Endodermal cell (in vitro differentiated cells): ENCODE measurements at regions not wholly inside any gene's neighbourhood (a gene's known extent, or its start where the extent isn't known, plus 50 kb on each side); places are given as distances from the start of the nearest gene placed in this dataset.

Experiments used
- DNase-seq: peaks from one replicate; pipeline ENCODE4 v3.0.0-alpha.2; 2017
- H3K27ac ChIP-seq: 2 replicates; pipeline ENCODE4 v1.5.1; 2013; ENCODE audit warnings: mild to moderate bottlenecking, low read depth, low read length, moderate library complexity
- H3K27me3 ChIP-seq: 2 replicates; pipeline ENCODE4 v1.6.1; 2013; ENCODE audit warnings: mild to moderate bottlenecking, low read length, moderate library complexity; ENCODE audit not compliant: insufficient read depth, control insufficient read depth, poor library complexity, severe bottlenecking
- H3K36me3 ChIP-seq: 2 replicates; pipeline ENCODE4 v1.7.0; 2013; ENCODE audit warnings: mild to moderate bottlenecking, low read length, moderate library complexity; ENCODE audit not compliant: control insufficient read depth, insufficient read depth
- H3K4me1 ChIP-seq: one replicate; pipeline ENCODE4 v1.7.0; 2013; ENCODE audit warnings: low read length; ENCODE audit not compliant: control insufficient read depth, insufficient read depth
- H3K4me3 ChIP-seq: 2 replicates; pipeline ENCODE4 v1.5.1; 2013; ENCODE audit warnings: mild to moderate bottlenecking, low read length, moderate library complexity
- H3K9ac ChIP-seq: 2 replicates; pipeline ENCODE4 v1.6.1; 2013; ENCODE audit warnings: mild to moderate bottlenecking, low read length, moderate library complexity; ENCODE audit not compliant: poor library complexity, severe bottlenecking; ENCODE audit errors: extremely low read depth
- H3K9me3 ChIP-seq: 2 replicates; pipeline ENCODE4 v1.6.1; 2013; ENCODE audit warnings: mild to moderate bottlenecking, low read length, moderate library complexity; ENCODE audit not compliant: control insufficient read depth
- H3K27ac Mint-ChIP-seq: 2 replicates; pipeline ENCODE4 v1.8.0; 2020; ENCODE audit warnings: mixed read lengths
- H3K27me3 Mint-ChIP-seq: 2 replicates; pipeline ENCODE4 v1.8.0; 2021; ENCODE audit warnings: mild to moderate bottlenecking, mixed read lengths; ENCODE audit not compliant: insufficient read depth
- H3K36me3 Mint-ChIP-seq: 2 replicates; pipeline ENCODE4 v1.8.0; 2020; ENCODE audit warnings: low read depth, mixed read lengths
- H3K4me1 Mint-ChIP-seq: 2 replicates; pipeline ENCODE4 v1.8.0; 2020; ENCODE audit warnings: mixed read lengths
- H3K4me3 Mint-ChIP-seq: 2 replicates; pipeline ENCODE4 v1.8.0; 2020; ENCODE audit warnings: mild to moderate bottlenecking, moderate library complexity, mixed read lengths
- H3K9me3 Mint-ChIP-seq: 2 replicates; pipeline ENCODE4 v1.8.0; 2020; ENCODE audit warnings: mild to moderate bottlenecking, mixed read lengths
- WGBS, 2 experiments: methylation state at CpG; one replicate each; pipeline versions ENCODE4 v1.1.5 to v1.1.7; 2013; ENCODE audit warnings: missing lambda C conversion rate in 2 of 2, mixed read lengths in 1 of 2; ENCODE audit not compliant: insufficient coverage in 1 of 2, insufficient read length in 1 of 2; 5-methylcytosine and 5-hydroxymethylcytosine counted together
- TF ChIP-seq, protein P1 (sequence below): fragments of 200-600 bp; sonication (generic); conservative IDR thresholded peaks from 2 replicates; pipeline ENCODE4 v1.5.0; 2021; ENCODE audit warnings: antibody characterized with exemption, mild to moderate bottlenecking

DNA sequence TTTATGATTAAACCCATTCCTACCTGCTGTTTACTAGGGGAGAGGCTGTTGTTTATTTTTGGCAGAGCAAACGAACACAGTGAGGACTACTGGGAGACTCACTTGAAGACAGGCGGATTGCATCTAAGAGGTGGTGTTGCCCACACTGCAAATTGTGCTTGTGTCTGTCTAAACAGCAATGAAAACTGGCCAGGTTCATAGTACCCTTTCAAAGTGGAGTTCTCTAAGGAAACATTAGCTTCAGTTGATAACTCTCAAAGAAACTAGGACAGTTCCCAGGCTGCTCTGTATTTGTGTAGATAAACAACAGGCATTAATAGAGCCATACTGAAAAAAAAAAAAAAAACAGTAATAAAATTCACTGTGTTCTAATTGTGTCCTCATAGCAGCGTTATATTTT lies 466.0 kb upstream of the RGS6 start:
- H3K4me1 Mint-ChIP-seq = peaks cover 5% of the 10 kb centered on the region
- no peak overlapping the region for H3K9ac ChIP-seq
- H3K9me3 ChIP-seq = peaks cover 44% of the 10 kb centered on the region
- H3K36me3 Mint-ChIP-seq = peaks cover 40% of the 10 kb centered on the region
- H3K27me3 Mint-ChIP-seq = no peaks in the 10 kb centered on the region
- H3K27me3 ChIP-seq = no peaks in the 10 kb centered on the region
- H3K27ac ChIP-seq = no peak overlapping the region
- H3K4me3 Mint-ChIP-seq = no peak overlapping the region
- no peak overlapping the region for H3K27ac Mint-ChIP-seq
- H3K4me3 ChIP-seq = no peak overlapping the region
- TF ChIP-seq, protein P1, sequence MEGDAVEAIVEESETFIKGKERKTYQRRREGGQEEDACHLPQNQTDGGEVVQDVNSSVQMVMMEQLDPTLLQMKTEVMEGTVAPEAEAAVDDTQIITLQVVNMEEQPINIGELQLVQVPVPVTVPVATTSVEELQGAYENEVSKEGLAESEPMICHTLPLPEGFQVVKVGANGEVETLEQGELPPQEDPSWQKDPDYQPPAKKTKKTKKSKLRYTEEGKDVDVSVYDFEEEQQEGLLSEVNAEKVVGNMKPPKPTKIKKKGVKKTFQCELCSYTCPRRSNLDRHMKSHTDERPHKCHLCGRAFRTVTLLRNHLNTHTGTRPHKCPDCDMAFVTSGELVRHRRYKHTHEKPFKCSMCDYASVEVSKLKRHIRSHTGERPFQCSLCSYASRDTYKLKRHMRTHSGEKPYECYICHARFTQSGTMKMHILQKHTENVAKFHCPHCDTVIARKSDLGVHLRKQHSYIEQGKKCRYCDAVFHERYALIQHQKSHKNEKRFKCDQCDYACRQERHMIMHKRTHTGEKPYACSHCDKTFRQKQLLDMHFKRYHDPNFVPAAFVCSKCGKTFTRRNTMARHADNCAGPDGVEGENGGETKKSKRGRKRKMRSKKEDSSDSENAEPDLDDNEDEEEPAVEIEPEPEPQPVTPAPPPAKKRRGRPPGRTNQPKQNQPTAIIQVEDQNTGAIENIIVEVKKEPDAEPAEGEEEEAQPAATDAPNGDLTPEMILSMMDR = no peak
- no peaks in the 10 kb centered on the region for H3K4me1 ChIP-seq
- 92 to 100% methylated on average over 2 to 3 of the region's 3 CpGs for WGBS, 2 experiments
- peaks cover 25% of the 10 kb centered on the region for H3K9me3 Mint-ChIP-seq
- DNase-seq = no peak
- peaks cover 25% of the 10 kb centered on the region for H3K36me3 ChIP-seq

DNA sequence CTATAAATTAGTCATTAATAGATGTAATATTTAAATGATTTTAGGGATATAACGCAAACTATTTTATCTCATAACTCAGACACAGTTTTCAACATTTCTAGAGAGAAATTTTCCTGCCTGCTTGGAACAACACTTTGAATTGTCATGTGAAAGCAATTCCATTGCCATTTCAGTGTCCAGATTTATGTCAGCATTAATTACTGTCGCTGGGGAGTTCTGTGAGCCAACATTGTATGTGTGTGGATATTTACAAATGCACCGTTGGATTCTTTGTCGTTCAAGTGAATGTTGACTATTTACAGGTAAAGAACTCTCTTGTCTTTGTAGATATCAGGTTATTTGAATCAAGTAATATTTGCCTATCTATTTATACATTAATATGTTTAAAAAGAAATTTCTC lies 465.3 kb upstream of the RGS6 start:
- Histone ChIP-seq H3K27me3 (no peaks in the 10 kb centered on the region), H3K4me3 (no peak overlapping the region), H3K36me3 (peaks cover 25% of the 10 kb centered on the region), H3K4me1 (no peaks in the 10 kb centered on the region), H3K27ac (no peak overlapping the region), H3K9ac (no peak overlapping the region), H3K9me3 (peaks cover 44% of the 10 kb centered on the region)
- WGBS, 2 experiments = 86 to 95% methylated on average over 1 to 4 of the region's 4 CpGs
- DNase-seq = no peak
- peaks cover 37% of the 10 kb centered on the region for H3K36me3 Mint-ChIP-seq
- H3K9me3 Mint-ChIP-seq = peaks cover 25% of the 10 kb centered on the region
- H3K4me3 Mint-ChIP-seq = no peak overlapping the region
- H3K27me3 Mint-ChIP-seq = no peaks in the 10 kb centered on the region
- TF ChIP-seq, protein P1 = no peak
- H3K4me1 Mint-ChIP-seq = peaks cover 10% of the 10 kb centered on the region
- no peak overlapping the region for H3K27ac Mint-ChIP-seq

DNA sequence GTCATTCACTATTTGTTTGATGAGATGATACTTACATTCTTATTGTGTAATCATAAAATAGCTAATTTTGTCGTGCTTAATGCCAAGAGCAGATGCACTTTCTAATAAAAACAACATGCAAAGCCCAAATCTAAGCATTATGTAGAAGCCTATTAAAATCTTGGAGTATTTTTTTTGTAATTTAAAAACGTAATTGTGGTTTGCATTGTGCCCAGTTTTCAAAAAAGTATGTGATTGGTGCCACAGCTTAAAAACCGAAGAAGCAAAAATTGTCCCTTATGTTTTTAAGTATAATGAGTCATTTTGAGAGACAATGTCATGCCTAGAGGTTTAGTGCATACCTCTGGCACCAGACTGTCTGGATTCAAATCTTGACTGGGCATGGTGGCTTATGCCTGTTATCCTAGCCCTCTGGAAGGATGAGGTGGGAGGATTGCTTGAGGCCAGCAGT lies 464.8 kb upstream of the RGS6 start:
- H3K4me1 Mint-ChIP-seq = peaks cover 10% of the 10 kb centered on the region

More for the DNA sequence above, 464.8 kb upstream of the RGS6 start:
- H3K36me3 ChIP-seq = peaks cover 25% of the 10 kb centered on the region
- Mint-ChIP-seq H3K9me3 (peaks cover 25% of the 10 kb centered on the region), H3K36me3 (peaks cover 34% of the 10 kb centered on the region), H3K4me3 (no peak overlapping the region), H3K27me3 (no peaks in the 10 kb centered on the region), H3K27ac (no peak overlapping the region)
- WGBS, 2 experiments = 93% methylated on average over 2 to 3 of the region's 3 CpGs
- no peak for DNase-seq
- H3K4me1 ChIP-seq = no peaks in the 10 kb centered on the region
- H3K4me3 ChIP-seq = no peak overlapping the region
- TF ChIP-seq, protein P1 = no peak
- H3K27me3 ChIP-seq = no peaks in the 10 kb centered on the region
- no peak overlapping the region for H3K27ac ChIP-seq
- H3K9me3 ChIP-seq = peaks cover 44% of the 10 kb centered on the region
- no peak overlapping the region for H3K9ac ChIP-seq
